Mucosa of descending colon (tissue), 3 donors: ENCODE measurements at regions not wholly inside any gene's neighbourhood (a gene's known extent, or its start where the extent isn't known, plus 50 kb on each side); places are given as distances from the start of the nearest gene placed in this dataset.

ENCODE experiments used
- ATAC-seq: fragments of 200-7000 bp; cut with Tn5 transposase; one replicate; pipeline ENCODE4 v1.9.1; 2020; ENCODE audit warnings: mild to moderate bottlenecking, moderate library complexity
- DNase-seq, 3 donors: peaks; one replicate each; pipeline ENCODE4 v3.0.0-alpha.2; 2020
- H3K36me3 ChIP-seq: fragments of 200-600 bp; one replicate; pipeline ENCODE4 v1.8.0; 2021; ENCODE audit warnings: low read depth, mild to moderate bottlenecking
- H3K4me1 ChIP-seq: fragments of 200-600 bp; one replicate; pipeline ENCODE4 v1.8.0; 2021; ENCODE audit warnings: low read depth, mild to moderate bottlenecking
- H3K4me3 ChIP-seq: fragments of 200-600 bp; one replicate; pipeline ENCODE4 v1.8.0; 2021; ENCODE audit warnings: mild to moderate bottlenecking
- H3K9me3 ChIP-seq: fragments of 200-600 bp; one replicate; pipeline ENCODE4 v1.8.0; 2021; ENCODE audit warnings: mild to moderate bottlenecking
- intact Hi-C, 2 donors: fragments of 100-400 bp; cut with DNase I in 1 of 2; cut with micrococcal nuclease in 1 of 2; formaldehyde crosslinking; loops; one replicate each; pipeline versions ENCODE4 v1.11.0 to v1.11.1; 2022; cut with DNase I, micrococcal nuclease
- TF ChIP-seq, protein P1 (sequence below): fragments of 200-600 bp; IDR thresholded peaks from one replicate; pipeline ENCODE4 v1.8.0; 2022; ENCODE audit warnings: antibody characterized with exemption, mild to moderate bottlenecking
- donor health status: DM: no; HTN: no; CAD: no; lungs with moderate emphysema.
- donor health status: DM: no; HTN: no; CAD: no.
- donor health status: DM: no; HTN: yes; CAD: no.

DNA sequence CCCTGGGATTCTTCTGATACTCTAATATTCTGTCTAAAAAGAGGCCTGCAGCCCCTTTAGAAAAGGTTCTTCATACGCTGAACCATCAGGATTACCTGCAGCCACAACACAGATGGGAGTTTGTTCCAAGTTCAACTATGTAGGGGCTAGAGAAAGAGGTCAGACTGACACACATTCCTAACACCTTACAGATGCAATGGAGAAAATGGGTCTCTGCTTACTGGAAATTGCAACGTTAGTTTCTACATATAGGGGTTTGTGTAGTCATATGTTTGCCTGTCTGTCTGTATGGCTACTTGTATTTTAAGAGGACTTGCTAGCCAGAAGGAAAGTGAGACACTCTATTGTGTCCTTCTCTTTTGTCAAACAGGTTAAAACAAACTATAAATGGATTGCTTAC is 618.5 kb downstream of the INHBA start:
- Histone ChIP-seq H3K9me3 (no peaks in the 10 kb centered on the region), H3K4me3 (no peak overlapping the region), H3K36me3 (no peaks in the 10 kb centered on the region), H3K4me1 (no peaks in the 10 kb centered on the region)
- DNase-seq (no peak), ATAC-seq (no peak)
- TF ChIP-seq, protein P1, sequence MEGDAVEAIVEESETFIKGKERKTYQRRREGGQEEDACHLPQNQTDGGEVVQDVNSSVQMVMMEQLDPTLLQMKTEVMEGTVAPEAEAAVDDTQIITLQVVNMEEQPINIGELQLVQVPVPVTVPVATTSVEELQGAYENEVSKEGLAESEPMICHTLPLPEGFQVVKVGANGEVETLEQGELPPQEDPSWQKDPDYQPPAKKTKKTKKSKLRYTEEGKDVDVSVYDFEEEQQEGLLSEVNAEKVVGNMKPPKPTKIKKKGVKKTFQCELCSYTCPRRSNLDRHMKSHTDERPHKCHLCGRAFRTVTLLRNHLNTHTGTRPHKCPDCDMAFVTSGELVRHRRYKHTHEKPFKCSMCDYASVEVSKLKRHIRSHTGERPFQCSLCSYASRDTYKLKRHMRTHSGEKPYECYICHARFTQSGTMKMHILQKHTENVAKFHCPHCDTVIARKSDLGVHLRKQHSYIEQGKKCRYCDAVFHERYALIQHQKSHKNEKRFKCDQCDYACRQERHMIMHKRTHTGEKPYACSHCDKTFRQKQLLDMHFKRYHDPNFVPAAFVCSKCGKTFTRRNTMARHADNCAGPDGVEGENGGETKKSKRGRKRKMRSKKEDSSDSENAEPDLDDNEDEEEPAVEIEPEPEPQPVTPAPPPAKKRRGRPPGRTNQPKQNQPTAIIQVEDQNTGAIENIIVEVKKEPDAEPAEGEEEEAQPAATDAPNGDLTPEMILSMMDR = no peak
- intact Hi-C loops = no loop called here

DNA sequence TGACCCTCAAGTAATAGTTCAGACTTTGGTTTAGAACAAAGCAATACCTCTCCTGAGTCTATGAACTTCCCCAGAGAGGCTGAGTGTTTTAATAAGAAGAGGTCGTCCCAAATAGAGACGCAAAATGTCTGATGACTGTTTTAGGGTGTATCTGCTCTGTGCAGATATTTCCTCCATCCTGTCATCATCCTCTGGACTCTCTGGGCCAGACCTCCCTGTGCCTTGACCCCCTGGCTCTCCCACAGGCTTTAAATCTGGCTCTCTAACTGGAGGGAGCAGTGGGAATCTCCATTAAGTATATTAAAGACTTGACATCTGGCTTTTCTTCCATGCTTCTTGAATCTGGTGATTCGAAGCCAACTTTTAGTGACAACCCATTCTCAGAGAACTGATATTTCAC is 633.3 kb downstream of the INHBA start:
- intact Hi-C loops = no loop called here
- H3K4me1 ChIP-seq = no peaks in the 10 kb centered on the region
- TF ChIP-seq, protein P1 = no peak
- H3K9me3 ChIP-seq = no peaks in the 10 kb centered on the region
- no peaks in the 10 kb centered on the region for H3K36me3 ChIP-seq
- DNase-seq = no peak
- H3K4me3 ChIP-seq = no peak overlapping the region
- ATAC-seq = no peak

- Histone ChIP-seq H3K4me3 (no peak overlapping the region), H3K9me3 (no peaks in the 10 kb centered on the region), H3K36me3 (no peaks in the 10 kb centered on the region), H3K4me1 (no peaks in the 10 kb centered on the region)
- DNase-seq (no peak), ATAC-seq (no peak)
- intact Hi-C loops = no loop called here
- TF ChIP-seq, protein P1 = no peak
These were observed 635.3 kb downstream of the INHBA start for GRCh38 chr7:41067576-41067975.

DNA sequence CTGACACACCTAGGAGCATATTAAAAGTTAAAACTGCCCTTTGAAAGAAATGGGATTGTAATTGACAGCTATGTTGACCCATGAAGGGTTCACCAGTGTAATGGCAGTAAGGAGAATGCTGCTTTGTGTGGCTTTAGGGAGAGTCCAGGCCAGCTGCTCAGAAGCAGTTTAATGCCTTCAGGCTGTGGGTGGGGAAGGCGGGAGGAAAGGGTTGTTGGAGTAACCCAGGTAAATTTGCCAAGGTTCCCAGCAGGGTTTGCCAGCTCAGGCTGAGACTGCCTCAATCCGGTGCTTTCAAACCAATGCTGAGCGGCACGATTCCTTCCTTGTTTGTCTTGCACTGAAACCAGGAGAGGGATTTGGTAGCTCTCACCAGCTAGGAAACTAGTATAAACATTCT is 637.2 kb downstream of the INHBA start:
- ATAC-seq (peak; percentile 91), DNase-seq (peak in 2 of 3 donors; percentile 34 to 54)
- Histone ChIP-seq H3K36me3 (no peaks in the 10 kb centered on the region), H3K4me3 (no peak overlapping the region), H3K9me3 (no peaks in the 10 kb centered on the region), H3K4me1 (no peaks in the 10 kb centered on the region)
- intact Hi-C loops = no loop called here
- TF ChIP-seq, protein P1 = no peak

GRCh38 chr7:41063116-41063515 is 639.8 kb downstream of the INHBA start:
- DNase-seq = no peak
- ATAC-seq = no peak
- TF ChIP-seq, protein P1 = no peak
- Histone ChIP-seq H3K4me3 (no peak overlapping the region), H3K36me3 (no peaks in the 10 kb centered on the region), H3K9me3 (no peaks in the 10 kb centered on the region), H3K4me1 (no peaks in the 10 kb centered on the region)
- intact Hi-C loops = no loop called here

- Histone ChIP-seq H3K4me3 (no peak overlapping the region), H3K36me3 (no peaks in the 10 kb centered on the region), H3K9me3 (no peaks in the 10 kb centered on the region), H3K4me1 (no peaks in the 10 kb centered on the region)
- intact Hi-C loops = no loop called here
- DNase-seq (no peak), ATAC-seq (no peak)
- TF ChIP-seq, protein P1 = no peak
These were observed 642.1 kb downstream of the INHBA start for GRCh38 chr7:41060796-41061195.
